Ectodermal cell (in vitro differentiated cells): ENCODE measurements at regions not wholly inside any gene's neighbourhood (a gene's known extent, or its start where the extent isn't known, plus 50 kb on each side); places are given as distances from the start of the nearest gene placed in this dataset.

Source experiments
- H3K27ac ChIP-seq: 2 replicates; pipeline ENCODE4 v1.7.0; 2013; ENCODE audit warnings: mild to moderate bottlenecking, low read depth, low read length; ENCODE audit not compliant: insufficient read depth, poor library complexity, severe bottlenecking
- H3K27me3 ChIP-seq: 2 replicates; pipeline ENCODE4 v1.7.0; 2013; ENCODE audit warnings: mild to moderate bottlenecking, low read length; ENCODE audit not compliant: insufficient read depth, control insufficient read depth, poor library complexity, severe bottlenecking
- H3K36me3 ChIP-seq: one replicate; pipeline ENCODE4 v1.7.0; 2013; ENCODE audit warnings: low read length; ENCODE audit not compliant: control insufficient read depth, insufficient read depth
- H3K4me1 ChIP-seq: one replicate; pipeline ENCODE4 v1.7.0; 2013; ENCODE audit warnings: low read length; ENCODE audit not compliant: control insufficient read depth, insufficient read depth
- H3K4me3 ChIP-seq: 2 replicates; pipeline ENCODE4 v1.7.0; 2013; ENCODE audit warnings: low read depth, low read length, control low read depth; ENCODE audit not compliant: insufficient read depth
- H3K9me3 ChIP-seq: 2 replicates; pipeline ENCODE4 v1.7.0; 2013; ENCODE audit warnings: mild to moderate bottlenecking, low read length, moderate library complexity; ENCODE audit not compliant: control insufficient read depth
- WGBS, 2 experiments: methylation state at CpG; one replicate each; pipeline ENCODE4 v1.1.7; 2013; ENCODE audit warnings: missing lambda C conversion rate in 2 of 2; 5-methylcytosine and 5-hydroxymethylcytosine counted together

- H3K9me3 ChIP-seq: no peaks in the 10 kb centered on the region
- no peak overlapping the region for H3K27ac ChIP-seq
- 85 to 96% methylated on average over 3 of the region's 3 CpGs for WGBS, 2 experiments
- H3K4me3 ChIP-seq: no peak overlapping the region
- H3K36me3 ChIP-seq: no peaks in the 10 kb centered on the region
- H3K27me3 ChIP-seq: no peaks in the 10 kb centered on the region
- no peaks in the 10 kb centered on the region for H3K4me1 ChIP-seq
Observed at GRCh38 chr1:193726722-193727121, 540.3 kb upstream of the B3GALT2 start.

GRCh38 chr1:193712392-193712791 is 526.0 kb upstream of the B3GALT2 start:
- Histone ChIP-seq H3K27me3 (no peaks in the 10 kb centered on the region), H3K4me3 (no peak overlapping the region), H3K36me3 (no peaks in the 10 kb centered on the region), H3K4me1 (no peaks in the 10 kb centered on the region), H3K9me3 (no peaks in the 10 kb centered on the region), H3K27ac (no peak overlapping the region)

- Histone ChIP-seq H3K36me3 (no peaks in the 10 kb centered on the region), H3K4me1 (no peaks in the 10 kb centered on the region), H3K9me3 (no peaks in the 10 kb centered on the region), H3K4me3 (no peak overlapping the region), H3K27me3 (no peaks in the 10 kb centered on the region), H3K27ac (no peak overlapping the region)
- WGBS, 2 experiments: 100% methylated on average over 1 of the region's 1 CpG; no CpG with 5 or more reads in 1 of the 2 experiments
Observed at GRCh38 chr1:193709607-193710006, 523.2 kb upstream of the B3GALT2 start.

GRCh38 chr1:193707271-193708021 is 521.0 kb upstream of the B3GALT2 start:
- WGBS, 2 experiments: 100% methylated on average over 1 of the region's 2 CpGs; no CpG with 5 or more reads in 1 of the 2 experiments
- H3K27ac ChIP-seq: no peak overlapping the region
- no peaks in the 10 kb centered on the region for H3K27me3 ChIP-seq
- H3K9me3 ChIP-seq: no peaks in the 10 kb centered on the region
- H3K4me3 ChIP-seq: no peak overlapping the region
- H3K36me3 ChIP-seq: no peaks in the 10 kb centered on the region
- H3K4me1 ChIP-seq: no peaks in the 10 kb centered on the region

- Histone ChIP-seq H3K4me3 (no peak overlapping the region), H3K9me3 (no peaks in the 10 kb centered on the region), H3K27me3 (no peaks in the 10 kb centered on the region), H3K36me3 (no peaks in the 10 kb centered on the region), H3K27ac (no peak overlapping the region), H3K4me1 (no peaks in the 10 kb centered on the region)
Observed at GRCh38 chr1:193706766-193707165, 520.4 kb upstream of the B3GALT2 start.

- Histone ChIP-seq H3K27ac (no peak overlapping the region), H3K36me3 (no peaks in the 10 kb centered on the region), H3K4me1 (no peaks in the 10 kb centered on the region), H3K4me3 (no peak overlapping the region), H3K27me3 (no peaks in the 10 kb centered on the region), H3K9me3 (no peaks in the 10 kb centered on the region)
- whole genome bisulfite sequencing, 2 experiments: 90 to 92% methylated on average over 5 of the region's 5 CpGs
Observed at GRCh38 chr1:193705554-193705981, 519.2 kb upstream of the B3GALT2 start.

- Histone ChIP-seq H3K36me3 (no peaks in the 10 kb centered on the region), H3K4me1 (no peaks in the 10 kb centered on the region), H3K27ac (no peak overlapping the region), H3K9me3 (no peaks in the 10 kb centered on the region), H3K4me3 (no peak overlapping the region), H3K27me3 (no peaks in the 10 kb centered on the region)
- WGBS, 2 experiments: 80 to 92% methylated on average over 1 of the region's 1 CpG
Observed at GRCh38 chr1:193703655-193704054, 517.2 kb upstream of the B3GALT2 start.

- no peaks in the 10 kb centered on the region for H3K4me1 ChIP-seq
- H3K4me3 ChIP-seq: no peak overlapping the region
- no peak overlapping the region for H3K27ac ChIP-seq
- no peaks in the 10 kb centered on the region for H3K36me3 ChIP-seq
- H3K9me3 ChIP-seq: no peaks in the 10 kb centered on the region
- no peaks in the 10 kb centered on the region for H3K27me3 ChIP-seq
Observed at GRCh38 chr1:193703121-193703520, 516.7 kb upstream of the B3GALT2 start.

GRCh38 chr1:193701759-193702158 is 515.3 kb upstream of the B3GALT2 start:
- no peaks in the 10 kb centered on the region for H3K27me3 ChIP-seq
- no peaks in the 10 kb centered on the region for H3K36me3 ChIP-seq
- H3K9me3 ChIP-seq: no peaks in the 10 kb centered on the region
- H3K27ac ChIP-seq: no peak overlapping the region
- no peaks in the 10 kb centered on the region for H3K4me1 ChIP-seq
- no peak overlapping the region for H3K4me3 ChIP-seq

GRCh38 chr1:193700710-193701355 is 514.4 kb upstream of the B3GALT2 start:
- Histone ChIP-seq H3K27me3 (no peaks in the 10 kb centered on the region), H3K27ac (no peak overlapping the region), H3K4me3 (no peak overlapping the region), H3K36me3 (no peaks in the 10 kb centered on the region), H3K4me1 (no peaks in the 10 kb centered on the region), H3K9me3 (no peaks in the 10 kb centered on the region)
- 84 to 87% methylated on average over 2 to 3 of the region's 3 CpGs for WGBS, 2 experiments
